T-helper 9 cell (primary cell): ENCODE measurements at regions not wholly inside any gene's neighbourhood (a gene's known extent, or its start where the extent isn't known, plus 50 kb on each side); places are given as distances from the start of the nearest gene placed in this dataset.

ENCODE experiments used
- DNase-seq: peaks from one replicate; pipeline ENCODE4 v3.0.0-alpha.2; 2020

DNA sequence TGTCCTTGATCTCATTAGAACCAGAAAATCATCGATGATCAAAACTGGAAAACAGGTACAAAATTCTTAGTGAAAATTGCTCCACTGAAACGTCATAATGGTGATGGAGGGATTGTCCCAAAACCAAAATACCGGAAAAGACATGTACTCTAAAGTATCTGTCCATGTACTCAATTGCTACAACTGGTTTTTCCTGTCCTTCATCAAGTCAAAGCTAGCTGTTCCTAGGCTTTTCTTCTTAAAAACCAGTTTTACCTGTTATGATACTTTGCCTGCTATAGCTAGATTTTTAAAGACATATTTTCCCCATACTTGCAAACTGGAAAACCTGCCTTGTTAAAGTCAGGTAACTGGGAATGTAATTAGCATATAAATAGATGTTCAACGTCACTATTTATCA, 50.5 kb upstream of the LRRC1 start:
- DNase-seq = no peak

DNA sequence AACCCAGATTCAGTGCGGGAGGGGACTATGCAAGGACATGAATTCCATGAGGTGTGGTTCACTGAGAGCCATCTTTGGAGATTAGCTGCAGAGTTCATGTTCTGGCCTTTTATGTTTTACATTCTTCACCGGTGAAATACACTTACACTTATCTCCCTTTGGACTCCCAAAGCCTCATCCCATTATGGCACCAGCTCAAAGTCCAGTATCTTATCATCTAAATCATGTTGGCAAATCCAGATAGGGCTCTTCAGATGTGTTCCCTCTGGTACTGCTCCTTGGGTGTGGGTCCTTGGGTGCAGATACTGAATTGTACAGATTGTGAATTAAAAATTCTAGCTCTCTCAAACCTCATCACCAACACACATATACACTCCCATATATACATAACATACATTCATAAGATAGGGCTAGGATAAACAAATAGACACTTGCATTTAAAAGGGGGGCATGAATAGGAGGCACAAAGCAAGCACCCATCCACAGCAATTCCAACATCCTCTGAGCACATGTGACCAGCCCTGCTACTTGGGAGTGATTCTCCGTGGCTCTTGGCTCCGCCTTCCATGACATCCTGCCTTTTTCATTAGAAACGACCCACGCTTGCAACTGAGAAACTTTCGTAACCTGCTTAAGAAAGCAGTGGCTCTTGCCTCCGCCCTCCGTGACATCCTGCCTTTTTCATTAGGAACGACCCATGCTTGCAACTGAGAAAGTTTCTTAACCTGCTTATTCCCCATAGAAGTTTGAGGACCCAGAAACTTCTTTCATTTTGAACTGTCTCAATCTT, 53.6 kb upstream of the LRRC1 start:
- DNase-seq = no peak

DNA sequence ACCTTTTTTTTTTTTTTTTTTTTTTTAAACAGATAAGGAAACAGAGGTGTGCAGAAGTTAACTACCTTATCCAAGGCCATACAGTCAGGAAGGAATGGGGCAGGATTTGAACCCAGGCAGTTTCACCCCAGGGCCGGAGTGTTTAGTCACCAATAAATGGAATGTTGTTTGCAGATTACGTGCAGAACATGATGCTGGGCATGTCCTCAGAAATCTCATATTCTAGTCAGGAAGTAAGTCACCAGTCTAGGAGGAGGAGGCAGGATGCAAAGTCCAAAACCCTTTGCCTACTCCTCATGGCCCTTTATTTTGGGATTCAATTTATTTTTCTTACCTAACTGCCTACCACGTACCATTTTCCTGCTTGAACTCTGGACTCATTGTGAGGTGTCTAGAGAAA, 57.1 kb upstream of the LRRC1 start:
- no peak for DNase-seq

- DNase-seq = no peak
These were observed 58.9 kb upstream of the LRRC1 start for GRCh38 chr6:53735896-53736295.

- no peak for DNase-seq
These were observed 60.1 kb upstream of the LRRC1 start for GRCh38 chr6:53734473-53735299.

DNA sequence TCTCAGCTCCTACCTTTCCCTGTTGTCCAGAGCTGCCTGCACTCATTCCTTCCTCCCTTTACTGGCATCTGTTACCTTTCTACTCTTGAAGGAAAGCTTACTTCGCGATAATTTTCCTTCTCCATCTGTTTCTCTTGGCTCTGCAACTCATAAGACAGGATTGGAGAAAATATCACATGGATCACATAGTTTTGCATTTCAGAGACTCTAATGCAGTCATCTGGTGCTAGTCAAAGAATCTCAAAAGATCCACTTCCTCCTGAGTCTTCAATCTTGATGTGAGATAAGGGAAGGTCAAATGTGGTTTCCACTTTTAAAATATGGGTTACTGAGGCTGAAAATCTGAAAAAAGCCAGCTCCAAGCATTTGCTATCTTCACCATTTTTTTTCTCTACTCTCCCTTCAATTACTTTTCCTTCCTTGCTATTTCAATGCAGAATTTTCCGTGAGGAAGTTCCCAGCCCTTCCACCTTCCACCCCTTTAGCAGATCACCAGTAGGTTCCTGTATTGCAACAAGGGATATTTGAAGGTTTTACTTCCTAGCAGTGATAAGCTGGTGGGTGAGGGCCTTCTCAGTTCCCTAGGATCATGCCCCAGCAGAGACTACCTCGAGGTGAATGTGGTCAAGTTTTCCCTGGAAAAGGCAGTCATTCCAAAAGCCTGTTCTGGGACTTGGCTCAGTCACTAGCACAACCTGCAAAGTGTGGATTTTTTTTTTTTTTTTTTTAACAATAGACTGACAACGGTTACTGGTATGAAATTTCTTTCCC, 62.8 kb upstream of the LRRC1 start:
- DNase-seq = no peak

GRCh38 chr6:53730767-53731166, 64.0 kb upstream of the LRRC1 start:
- DNase-seq = no peak

GRCh38 chr6:53728570-53729194, 63.1 kb upstream of the KLHL31 start:
- DNase-seq = peak; percentile 49

- DNase-seq = no peak
These were observed 62.2 kb upstream of the KLHL31 start for GRCh38 chr6:53727748-53728147.

DNA sequence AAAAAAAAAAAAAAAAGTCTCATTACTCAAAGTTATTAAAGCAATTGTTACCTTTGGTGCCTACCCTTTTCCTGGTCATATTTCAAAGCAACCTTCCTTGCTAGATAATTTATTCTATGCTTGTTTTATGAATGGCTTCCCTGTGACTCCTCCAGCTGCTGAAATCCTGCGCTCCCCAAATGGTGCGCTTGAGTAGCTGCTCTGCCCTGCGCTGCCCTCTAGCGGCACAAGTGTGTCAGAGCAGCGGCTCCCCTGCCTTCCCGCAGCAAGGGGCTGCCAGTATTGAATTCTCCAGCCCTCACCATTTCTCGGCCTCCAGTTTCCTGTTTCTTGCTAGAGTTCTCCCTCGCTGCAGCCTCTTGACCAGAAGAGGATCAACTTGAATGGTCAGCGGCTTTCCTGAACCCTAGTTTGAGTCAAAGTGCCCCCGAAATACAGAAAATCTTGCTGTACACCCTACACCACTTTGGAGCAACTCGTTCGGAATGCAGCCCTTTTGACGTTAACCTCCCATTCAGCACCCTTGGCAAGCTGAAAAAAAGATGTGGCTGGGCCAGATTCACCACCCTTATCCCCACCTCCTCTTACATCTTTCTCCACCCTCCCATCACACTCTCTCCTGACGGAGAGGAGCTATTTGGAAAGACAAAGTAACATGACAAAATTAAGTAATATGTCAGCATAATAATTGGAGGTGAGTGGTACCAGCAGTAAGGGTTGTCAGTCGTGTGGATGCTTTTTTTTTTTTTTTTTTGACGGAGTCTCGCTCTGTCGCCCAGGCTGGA, 60.4 kb upstream of the KLHL31 start:
- DNase-seq = peak; percentile 75

DNA sequence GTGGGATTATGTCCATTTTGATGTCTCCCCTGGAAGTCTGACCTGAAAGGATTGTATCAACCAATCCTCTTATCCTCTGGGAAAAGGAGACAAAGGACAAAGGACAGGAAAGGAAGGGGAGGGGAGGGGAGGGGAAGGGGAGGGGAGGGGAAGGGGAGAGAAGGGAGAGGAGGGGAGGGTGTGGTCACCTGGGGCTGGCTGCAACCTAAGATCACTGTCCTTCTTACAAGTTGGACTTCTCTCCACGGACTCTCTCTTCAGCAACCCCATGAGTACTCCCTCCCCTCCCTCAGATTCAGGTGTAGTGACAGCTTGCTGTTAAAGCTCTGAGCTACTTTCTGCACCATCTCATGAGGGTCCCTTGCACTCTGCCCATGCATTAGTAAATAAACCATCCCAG, 58.9 kb upstream of the KLHL31 start:
- DNase-seq = no peak

DNA sequence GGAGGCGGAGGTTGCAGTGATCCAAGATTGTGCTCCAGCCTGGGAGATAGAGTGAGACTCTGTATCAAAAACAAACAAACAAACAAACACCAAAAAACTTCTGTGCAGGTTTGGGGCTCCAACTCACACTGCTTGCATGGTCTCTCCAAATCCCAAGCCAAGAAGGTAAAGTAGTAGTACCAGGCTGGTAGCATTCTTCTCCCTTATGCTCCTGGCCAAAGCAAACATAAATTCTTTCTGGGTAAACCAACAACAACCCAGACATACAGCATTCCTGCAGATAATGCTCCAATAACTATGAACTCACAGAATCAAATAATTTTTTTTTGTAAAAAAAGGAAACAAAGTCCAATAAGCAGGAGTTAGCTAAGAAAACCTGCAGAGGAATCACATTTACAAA, 57.8 kb upstream of the KLHL31 start:
- no peak for DNase-seq

DNA sequence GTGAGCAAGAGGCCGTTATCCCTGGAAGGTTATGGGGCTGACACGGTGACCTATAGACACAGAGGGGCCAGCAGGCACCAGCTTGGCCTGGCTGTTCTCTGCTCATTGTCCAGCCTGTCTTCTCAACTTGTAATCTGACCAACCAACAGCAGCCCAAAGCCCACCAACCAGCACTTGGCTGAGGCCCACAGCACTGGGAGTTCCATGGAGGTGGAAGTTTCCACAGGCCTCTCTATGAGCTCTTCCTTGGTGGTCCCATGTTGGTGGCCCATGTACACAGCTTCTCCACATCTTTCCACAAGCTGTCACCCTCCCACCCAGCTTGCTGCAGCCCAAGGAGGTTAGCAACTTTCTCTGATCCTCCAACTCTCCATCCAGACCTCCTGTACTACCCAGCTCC, 56.2 kb upstream of the KLHL31 start:
- no peak for DNase-seq

DNA sequence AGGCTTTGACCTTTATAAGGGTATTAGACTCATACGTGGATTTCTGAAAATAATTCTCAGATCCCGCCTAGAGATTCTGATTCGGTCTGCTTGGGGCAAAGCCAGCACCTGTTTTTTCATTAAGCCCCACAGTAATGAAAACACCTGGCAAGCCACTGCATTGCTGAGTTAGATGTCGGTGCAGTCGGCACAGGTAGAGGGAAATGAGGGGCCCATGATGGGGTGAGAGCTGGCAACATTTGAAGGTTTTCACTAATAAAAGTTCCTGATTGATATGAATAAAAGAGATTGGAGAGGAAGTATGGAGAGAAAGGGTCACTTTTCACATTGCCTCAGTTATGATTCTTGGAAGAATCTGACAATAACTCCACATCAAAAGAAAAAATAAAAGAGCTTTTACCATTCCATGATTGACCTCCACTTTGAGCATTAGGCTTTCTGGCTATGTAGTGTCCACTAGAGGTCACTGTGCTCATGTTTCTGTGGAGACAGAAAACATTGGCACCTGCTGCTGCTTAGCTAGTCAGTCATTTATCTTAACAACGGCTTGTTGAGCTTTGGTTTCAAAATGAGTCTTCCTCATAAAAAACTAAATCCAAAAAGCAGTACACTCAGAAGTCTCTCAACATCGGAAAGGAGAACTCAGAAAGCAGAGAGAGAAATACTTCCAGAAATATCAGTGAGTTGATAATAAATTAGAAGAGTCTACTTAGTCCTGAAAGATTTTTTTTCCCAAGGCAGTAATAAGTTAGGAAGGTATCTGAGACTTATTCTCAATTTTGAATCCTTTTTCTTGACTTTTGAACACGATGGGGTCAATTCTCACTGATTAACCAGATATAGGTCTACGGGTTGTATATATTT, 53.3 kb upstream of the KLHL31 start:
- DNase-seq = no peak

DNA sequence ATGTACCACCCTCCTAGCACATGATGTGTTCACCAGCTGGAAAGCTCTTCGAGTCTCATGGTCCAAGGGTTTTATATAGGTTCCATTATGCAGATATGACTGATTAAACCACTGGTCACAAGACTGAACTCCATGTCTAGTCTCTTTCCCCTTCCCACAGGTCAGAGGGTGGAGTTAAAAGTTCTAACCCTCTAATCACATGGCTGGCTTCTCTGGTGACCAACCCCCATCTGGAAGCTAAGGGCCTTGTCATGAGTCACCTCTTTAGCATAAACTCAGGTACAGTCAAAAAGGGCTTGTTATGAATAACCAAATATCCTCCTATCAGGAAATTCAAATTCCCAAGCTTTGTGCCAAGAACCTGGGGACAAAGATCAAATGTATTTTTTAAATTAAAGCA, 52.0 kb upstream of the KLHL31 start:
- DNase-seq = no peak

DNA sequence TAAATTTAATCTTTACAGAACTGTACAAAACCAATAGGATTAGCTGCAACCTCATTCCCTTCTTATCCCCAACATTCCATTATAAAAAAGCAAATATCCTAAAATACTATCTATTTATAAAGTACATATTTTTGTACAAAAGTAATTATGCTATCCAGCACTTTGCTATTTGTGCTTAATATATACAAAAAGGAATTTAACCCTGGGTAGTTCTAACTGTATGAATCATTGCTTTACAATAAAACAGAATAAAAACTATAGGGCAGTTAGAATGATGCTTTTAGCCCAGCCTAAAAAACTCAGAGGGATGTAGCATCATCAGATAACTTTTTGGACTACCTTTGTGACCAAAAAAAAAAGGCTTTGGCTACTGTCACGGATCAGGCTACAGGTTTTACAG, 49.9 kb upstream of the KLHL31 start:
- no peak for DNase-seq
